M059J (cell line): ENCODE measurements at regions not wholly inside any gene's neighbourhood (a gene's known extent, or its start where the extent isn't known, plus 50 kb on each side); places are given as distances from the start of the nearest gene placed in this dataset.

Experiments
- DNase-seq: peaks from one replicate; pipeline ENCODE4 v3.0.0-alpha.2; 2012; ENCODE audit warnings: low read depth

GRCh38 chr14:89015016-89015415, 190.6 kb downstream of the TTC8 start:
- DNase-seq, result no peak

GRCh38 chr14:89017417-89017816, 193.0 kb downstream of the TTC8 start:
- no peak for DNase-seq

GRCh38 chr14:89022274-89022673, 197.8 kb downstream of the TTC8 start:
- no peak for DNase-seq

GRCh38 chr14:89024691-89025090, 200.2 kb downstream of the TTC8 start:
- no peak for DNase-seq

DNA sequence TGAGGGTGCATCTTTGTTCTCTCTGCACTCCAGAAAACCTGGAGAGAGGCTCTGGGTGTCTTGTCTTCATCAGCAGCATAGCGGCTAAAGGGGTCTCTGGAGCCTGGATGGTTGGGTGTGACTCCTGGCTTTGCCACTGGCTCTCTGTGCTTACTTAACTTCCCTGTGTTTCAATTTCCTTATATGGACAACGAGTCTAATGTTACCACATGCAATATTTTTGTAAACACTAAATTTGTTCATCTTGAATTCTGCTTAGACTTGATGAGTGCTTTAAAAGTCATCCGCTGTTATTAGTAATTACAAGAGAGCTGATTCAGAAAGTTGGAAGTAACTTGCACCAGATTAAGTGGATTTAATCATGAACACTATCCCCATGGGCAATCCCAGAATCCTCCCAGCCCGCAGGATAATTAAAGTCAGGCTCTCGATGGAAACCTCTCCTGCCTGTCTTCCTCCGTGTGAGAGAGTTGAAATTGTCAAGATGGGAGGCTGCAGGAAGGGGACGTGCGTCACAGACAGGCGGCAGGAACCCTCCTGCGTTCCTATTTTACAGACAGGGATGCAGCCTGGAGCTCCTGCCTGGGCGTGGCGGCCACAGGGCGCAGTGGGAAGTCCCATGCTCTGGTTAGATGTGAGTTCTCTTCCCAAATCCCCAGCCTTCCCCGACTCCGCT, 201.2 kb downstream of the TTC8 start:
- DNase-seq, result no peak

DNA sequence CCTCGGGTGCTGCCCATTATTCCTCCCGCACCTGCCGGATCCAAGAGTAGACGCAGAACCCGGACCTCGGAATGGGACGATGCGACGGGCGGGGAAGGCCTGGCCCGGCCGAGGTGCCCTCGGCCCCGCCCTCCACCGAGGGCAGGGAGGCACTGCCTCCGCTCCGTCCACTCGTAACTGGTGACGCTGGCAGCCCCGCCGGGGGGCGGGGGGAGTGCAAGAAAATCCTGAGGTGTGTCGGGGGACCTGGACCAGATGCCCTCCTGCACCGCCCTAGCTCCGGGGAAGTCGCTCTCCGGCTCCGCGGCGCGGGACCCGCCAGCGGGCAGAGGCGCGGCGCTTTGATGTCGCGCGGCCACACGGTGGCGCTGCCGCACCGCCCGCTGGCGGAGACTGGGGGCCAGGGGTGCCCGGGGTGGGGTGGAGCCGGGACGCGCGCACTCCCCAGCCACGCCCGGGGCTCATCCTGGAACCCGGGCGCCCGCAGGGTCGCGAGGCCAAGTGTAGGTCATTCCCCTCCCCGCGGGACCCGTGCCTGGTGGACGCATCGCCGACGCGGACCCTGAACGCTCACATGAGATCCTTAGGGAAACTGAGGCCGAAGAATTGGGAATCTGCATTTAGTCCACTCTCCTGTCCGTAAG, 202.8 kb downstream of the TTC8 start:
- DNase-seq, result peak; percentile 24

GRCh38 chr14:89028462-89029134, 204.1 kb downstream of the TTC8 start:
- DNase-seq, result no peak

DNA sequence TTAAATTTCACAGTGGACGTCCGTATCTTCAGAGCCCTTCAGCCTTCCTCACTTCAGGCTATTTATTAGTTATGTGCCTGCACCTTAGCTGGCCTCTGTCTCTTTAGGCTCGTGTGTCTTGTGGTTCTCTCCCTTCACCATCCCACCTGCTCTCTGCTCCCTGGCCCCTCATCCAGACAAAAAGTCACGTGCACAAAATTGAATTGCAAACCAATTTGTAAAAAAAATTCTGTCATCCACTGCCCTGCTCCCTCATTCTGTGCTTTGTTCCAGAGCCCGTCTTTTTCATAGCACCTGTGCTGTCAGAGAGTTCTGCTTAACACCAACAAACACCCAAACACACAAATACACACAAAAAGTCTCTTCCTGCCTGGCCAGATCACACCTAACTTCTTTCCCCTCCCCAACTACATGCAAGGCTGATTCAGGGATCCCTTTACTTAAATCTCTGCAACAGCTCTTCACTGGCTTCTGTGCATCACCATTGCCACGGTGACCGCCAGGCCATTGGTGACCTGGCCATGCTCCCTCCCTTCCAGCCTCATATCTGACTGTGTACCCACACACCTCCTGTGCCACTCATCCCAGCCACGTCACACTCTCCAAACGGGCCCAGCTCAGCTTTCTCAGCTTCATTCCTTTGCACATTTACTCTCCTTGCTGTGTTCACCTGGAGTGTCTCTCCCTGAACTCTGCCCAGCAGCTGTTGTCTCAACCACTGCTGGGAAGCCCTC, 205.7 kb downstream of the TTC8 start:
- peak; percentile 27 for DNase-seq

DNA sequence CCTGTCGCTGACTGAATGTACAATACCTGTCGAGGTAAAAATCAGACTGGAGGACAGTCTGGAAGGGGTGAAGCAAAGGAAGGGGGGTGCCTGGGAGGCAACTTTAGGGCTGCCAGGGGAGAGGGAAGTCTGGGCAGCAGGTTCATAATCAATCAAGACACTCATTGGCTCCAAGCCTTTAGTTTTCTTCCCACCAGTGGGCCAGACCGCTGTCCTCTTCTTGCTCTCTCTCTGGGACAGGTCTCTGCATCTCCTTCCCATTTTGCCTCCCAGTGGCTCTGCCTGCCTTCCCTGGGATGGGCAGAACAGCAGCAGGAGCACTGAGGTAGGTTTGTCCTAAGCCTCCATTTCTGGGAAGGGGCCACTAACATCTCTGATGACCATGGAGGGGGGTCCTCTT, 206.5 kb downstream of the TTC8 start:
- DNase-seq, result no peak

DNA sequence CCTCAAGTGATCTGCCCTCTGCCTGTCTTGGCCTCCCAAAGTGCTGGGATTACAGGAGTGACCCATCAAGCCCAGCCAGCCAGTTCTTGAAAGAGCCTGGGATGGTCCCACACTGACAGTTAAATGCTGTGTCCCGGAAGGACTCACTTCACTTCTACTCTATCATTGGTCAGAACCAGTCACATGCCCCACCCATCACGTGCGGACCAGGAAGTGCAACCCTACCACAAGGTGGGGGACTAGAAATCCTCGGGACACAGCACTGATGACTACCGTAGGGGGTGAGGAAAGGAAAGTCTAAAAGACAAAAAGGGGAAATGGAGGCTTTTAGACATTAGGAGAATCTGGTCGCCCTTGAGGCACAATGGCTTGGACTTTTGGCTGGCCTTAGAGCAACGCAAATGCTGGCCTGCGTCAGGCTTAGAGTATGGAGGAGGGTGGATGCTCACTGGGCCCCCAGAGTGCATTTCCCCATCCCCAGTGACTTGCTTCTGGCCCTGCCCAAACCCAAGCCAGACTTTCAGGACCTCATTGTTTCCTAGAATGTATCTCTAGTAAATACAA, 207.7 kb downstream of the TTC8 start:
- no peak for DNase-seq

GRCh38 chr14:89033756-89034155, 209.3 kb downstream of the TTC8 start:
- no peak for DNase-seq

DNA sequence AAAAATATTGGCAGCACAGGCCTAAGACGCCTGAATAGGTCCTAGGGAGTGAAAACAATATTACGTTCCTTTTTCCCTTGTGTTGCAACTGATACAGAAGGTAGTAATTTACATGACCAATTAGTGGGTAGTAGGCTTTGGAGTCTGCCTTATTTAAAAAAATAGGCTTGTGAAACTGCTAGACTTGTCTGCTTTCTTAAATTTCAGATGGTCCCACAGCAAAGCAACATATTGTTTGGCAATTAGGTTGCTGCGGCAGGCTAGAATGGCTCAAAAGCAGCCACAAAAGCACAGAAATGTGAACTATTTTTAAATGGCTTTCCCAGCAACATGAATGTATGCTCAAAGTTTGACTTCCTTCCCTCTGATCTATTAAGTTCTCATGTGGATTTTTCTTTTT, 211.9 kb downstream of the TTC8 start:
- DNase-seq, result no peak

- DNase-seq, result no peak
Observed at GRCh38 chr14:89037065-89037464, 212.6 kb downstream of the TTC8 start.

DNA sequence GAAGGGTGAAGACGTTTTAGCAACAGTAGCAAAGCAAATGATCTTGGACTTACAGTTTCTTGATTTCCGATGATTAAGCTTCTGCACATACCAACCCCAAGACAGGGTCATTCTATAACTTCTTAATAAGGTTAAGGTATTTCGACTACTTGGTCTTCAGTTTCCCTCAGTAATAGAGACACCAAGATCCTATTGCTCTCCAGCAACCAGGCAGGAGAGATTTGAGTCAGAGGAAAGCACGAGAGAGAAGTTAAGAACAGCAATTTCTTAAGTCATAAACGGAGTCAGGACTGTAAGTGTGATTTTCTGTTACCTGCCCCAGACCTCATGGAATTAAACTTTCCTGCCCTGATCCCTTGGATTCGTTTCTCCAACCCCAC, 215.6 kb downstream of the TTC8 start:
- DNase-seq, result no peak

DNA sequence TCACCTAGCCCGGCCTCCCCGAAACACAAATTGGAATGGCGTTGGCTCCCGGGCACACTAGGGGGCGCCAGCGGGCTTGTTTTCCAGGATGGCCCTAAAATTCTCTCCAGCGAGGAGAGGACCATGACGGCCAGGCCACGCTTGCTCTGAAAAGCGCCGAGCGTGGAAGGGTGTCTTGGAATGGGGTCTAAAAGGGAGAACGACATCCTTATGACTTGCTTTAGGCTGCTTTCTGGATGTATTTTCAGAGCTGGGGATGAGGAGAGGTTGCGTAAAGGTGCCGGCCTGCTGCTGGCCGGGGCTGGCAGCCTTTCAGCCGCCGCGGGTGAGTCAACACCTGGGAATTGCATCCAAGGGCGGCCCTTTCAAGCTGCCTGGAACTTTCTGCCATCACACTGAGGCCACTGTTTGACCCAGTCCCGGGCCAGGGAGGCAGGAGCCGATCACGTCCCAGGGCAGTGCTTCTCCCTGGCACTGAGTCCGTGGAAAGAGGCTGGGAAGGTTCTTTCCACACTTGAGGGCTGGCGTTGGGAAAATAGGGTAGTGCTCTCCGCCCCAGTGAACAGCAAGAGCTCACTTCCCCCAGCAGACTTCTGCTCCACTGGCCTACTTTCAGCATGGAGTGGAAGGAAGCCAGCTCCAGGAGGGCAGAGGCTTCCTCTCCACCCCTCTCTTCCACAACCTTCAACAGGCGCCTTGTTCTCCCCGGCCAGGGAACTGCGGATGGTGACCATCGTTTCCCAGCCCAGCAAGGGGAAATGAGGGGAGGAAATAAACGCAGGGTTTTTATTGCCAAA, 216.2 kb downstream of the TTC8 start:
- DNase-seq, result peak; percentile 88

DNA sequence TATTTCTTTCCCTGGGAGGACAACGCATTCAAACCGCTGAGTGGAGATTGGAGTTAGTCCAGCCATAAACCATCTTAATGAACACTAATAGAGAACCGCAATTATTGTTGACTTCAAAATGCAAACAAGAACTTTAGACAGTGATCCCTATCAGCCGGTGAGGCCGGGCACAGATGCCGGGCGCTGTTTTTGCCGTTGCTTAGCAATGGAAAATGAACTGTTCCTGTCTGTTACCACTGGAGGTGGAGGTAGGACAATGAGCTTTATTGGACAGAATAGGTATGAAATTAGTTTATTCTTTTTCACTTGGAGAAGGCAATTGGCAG, 216.8 kb downstream of the TTC8 start:
- DNase-seq, result no peak

DNA sequence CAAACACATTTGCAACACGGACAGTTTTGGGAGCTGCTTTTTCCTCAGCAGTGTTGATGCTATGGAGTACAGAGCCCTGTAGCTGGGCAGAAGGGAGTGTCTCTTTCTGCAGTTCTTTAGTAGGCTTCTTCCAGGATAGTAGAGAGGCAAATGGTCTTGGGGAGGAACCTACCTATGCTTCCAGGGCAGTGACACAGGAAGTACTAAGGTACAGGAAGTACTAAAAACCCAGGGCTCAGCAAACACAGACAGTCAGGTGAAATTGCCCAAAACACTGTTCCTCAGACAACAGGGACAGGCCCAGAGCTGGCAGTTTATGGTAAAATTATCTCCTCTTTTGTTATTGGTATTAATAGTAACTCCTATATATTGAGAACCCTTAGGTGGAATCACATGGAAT, 217.6 kb downstream of the TTC8 start:
- no peak for DNase-seq

DNA sequence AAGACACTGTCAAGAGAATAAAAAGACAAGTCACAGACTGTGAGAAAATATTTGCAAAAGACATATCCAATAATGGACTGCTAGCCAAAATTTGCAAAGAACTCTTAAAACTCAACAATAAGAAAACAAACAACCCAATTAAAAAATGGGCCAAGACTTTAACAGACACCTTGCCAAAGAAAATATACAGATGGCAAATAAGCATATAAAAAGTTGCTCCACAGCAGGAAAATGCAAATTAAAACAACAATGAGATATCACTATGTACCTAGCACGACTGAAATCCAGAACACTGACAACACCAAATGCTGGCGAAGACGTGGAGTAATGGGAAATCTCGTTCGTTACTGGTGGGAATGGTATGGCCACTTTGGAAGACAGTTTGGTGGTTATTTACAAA, 228.9 kb downstream of the TTC8 start:
- DNase-seq, result no peak

DNA sequence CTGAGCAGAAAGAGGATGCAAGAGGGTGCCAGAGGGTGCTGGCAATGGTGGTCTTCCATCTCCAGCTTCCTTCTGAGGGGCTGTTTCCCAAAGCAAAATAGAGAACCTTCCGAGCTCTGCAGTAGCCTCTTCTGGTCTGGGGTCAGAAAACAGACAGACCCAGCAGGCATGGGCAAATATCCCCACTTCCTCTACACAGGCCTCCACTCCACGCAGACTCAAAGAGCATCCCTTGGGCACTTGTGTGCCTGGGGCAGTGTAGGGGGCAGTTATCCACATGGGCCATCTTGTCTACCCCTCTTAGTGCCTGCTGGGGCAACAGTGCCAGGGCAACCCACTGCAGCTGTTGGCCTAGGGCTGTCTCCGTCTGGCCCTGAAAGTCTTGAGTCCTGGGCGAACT, 231.9 kb downstream of the TTC8 start:
- DNase-seq, result no peak

- no peak for DNase-seq
Observed at GRCh38 chr14:89058697-89059096, 234.2 kb downstream of the TTC8 start.

GRCh38 chr14:89060191-89060590, 235.7 kb downstream of the TTC8 start:
- DNase-seq, result peak; percentile 6

GRCh38 chr14:89061696-89062095, 237.2 kb downstream of the TTC8 start:
- DNase-seq, result no peak
